22Rv1 (cell line): ENCODE measurements at regions not wholly inside any gene's neighbourhood (a gene's known extent, or its start where the extent isn't known, plus 50 kb on each side); places are given as distances from the start of the nearest gene placed in this dataset.
"Not testable (repeated sequence)": the region's sequence is repeated elsewhere in the genome, so short reads cannot be mapped to it uniquely, and the experiment has no call there.

Source experiments
- H3K27ac ChIP-seq: fragments of 450-650 bp; 2 replicates; pipeline ENCODE4 v1.5.1; 2017
- ZFX ChIP-seq: fragments of 450-650 bp; IDR thresholded peaks from 2 replicates; pipeline ENCODE4 v1.6.1; 2017; ENCODE audit warnings: antibody characterized with exemption, borderline replicate concordance
- TF ChIP-seq, protein P1 (sequence below): fragments of 450-650 bp; IDR thresholded peaks from 2 replicates; pipeline ENCODE4 v1.5.1; 2017; ENCODE audit warnings: mild to moderate bottlenecking

DNA sequence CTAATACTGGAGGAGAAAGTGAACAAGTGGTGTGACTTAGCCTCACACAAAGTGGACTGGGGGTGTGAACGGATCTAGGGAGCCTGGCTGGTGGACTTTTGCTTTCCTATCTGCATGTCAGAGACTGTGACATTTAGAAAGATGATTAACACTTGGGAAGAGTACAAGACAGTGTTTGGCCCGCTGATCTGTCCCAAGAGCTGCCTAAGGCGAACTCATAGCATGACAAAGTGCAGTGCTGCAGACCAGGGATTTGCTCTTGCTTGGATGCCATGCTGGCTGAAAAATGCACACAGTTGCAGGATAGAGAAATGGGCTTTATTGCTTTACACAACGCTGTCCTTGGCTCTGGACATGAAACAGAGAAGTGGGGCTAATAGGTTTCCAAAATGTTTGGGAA lies 386.0 kb upstream of the MAN1A1 start:
- no peak overlapping the region for H3K27ac ChIP-seq
- TF ChIP-seq, protein P1, sequence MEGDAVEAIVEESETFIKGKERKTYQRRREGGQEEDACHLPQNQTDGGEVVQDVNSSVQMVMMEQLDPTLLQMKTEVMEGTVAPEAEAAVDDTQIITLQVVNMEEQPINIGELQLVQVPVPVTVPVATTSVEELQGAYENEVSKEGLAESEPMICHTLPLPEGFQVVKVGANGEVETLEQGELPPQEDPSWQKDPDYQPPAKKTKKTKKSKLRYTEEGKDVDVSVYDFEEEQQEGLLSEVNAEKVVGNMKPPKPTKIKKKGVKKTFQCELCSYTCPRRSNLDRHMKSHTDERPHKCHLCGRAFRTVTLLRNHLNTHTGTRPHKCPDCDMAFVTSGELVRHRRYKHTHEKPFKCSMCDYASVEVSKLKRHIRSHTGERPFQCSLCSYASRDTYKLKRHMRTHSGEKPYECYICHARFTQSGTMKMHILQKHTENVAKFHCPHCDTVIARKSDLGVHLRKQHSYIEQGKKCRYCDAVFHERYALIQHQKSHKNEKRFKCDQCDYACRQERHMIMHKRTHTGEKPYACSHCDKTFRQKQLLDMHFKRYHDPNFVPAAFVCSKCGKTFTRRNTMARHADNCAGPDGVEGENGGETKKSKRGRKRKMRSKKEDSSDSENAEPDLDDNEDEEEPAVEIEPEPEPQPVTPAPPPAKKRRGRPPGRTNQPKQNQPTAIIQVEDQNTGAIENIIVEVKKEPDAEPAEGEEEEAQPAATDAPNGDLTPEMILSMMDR, result no peak
- no peak for TF ChIP-seq ZFX

DNA sequence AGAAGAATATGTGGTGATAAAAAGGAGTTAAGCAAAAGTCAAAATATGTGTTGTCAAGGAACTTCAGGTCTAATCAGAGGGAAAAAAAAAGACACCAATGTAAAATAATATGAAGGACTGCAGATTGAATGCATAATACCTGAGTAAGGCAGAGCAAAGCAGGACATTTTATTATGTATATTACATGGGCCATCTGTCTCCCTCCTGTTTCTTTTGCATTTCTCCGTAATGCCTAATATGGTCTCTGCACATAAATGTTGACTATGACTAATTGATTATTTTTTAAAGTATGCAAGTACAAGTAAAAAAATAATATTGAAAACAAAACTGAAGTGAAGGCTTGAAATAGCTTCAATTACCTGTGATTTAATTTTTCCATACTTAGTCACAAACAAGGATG lies 384.7 kb upstream of the MAN1A1 start:
- H3K27ac ChIP-seq, result no peak overlapping the region
- TF ChIP-seq ZFX, result no peak
- TF ChIP-seq, protein P1, result no peak

DNA sequence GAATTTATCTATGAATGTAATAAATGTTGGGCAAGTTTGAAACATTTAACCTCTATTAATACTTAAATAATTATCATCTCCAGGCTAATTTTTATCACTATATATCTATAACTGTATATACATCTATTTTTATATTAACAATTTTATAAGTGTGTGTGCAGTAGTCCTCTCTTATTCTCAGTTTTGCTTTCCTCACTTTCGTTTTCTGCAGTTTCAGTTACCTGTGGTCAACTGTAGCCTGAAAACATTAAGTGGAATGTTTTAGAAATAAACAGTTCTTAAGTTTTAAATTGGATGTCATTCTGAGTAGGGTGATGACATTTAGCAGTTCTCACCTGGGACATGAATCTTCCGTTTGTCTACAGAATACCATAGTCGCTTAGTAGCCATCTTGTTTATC lies 379.4 kb upstream of the MAN1A1 start:
- H3K27ac ChIP-seq, result no peak overlapping the region
- TF ChIP-seq ZFX, result no peak
- TF ChIP-seq, protein P1, result no peak

- H3K27ac ChIP-seq, result no peak overlapping the region
- TF ChIP-seq, protein P1, result no peak
- TF ChIP-seq ZFX, result no peak
Observed at GRCh38 chr6:119728220-119728750, 378.7 kb upstream of the MAN1A1 start.

DNA sequence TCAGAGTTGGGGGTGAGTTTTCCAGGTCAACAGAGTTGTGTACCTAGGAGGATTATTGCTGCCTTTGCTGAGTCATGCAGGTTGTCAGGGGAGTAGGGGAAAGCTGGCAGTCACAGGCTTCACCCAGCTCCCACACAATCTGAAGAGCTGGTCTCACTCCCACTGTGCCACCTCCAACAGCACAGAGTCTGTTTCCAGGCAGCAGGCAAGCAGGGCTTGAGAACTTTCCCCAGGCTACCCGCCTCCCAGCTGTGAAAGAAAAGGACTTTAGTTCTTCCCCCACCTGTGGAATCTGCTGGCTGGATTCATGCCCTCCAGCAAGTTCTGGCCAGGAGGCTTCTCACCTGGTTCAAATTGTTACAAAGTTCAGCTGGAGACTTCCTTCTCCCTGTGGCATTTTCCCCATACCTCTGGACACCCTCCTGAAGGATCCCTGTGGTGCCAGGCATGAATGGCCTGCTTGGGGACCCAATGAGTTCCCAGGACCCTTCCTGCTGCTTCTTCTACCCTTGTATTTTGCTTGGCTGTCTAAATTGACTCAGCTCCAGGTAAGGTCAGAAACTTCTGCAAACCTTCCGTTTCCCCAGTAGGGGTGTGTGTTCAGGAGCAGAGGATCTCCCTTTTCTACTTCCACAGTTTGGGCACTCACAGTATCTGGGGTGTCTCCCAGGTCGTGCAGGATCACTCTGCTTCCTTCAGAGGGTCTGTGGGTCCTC lies 378.1 kb upstream of the MAN1A1 start:
- no peak for TF ChIP-seq ZFX
- TF ChIP-seq, protein P1, result no peak
- no peak overlapping the region for H3K27ac ChIP-seq

DNA sequence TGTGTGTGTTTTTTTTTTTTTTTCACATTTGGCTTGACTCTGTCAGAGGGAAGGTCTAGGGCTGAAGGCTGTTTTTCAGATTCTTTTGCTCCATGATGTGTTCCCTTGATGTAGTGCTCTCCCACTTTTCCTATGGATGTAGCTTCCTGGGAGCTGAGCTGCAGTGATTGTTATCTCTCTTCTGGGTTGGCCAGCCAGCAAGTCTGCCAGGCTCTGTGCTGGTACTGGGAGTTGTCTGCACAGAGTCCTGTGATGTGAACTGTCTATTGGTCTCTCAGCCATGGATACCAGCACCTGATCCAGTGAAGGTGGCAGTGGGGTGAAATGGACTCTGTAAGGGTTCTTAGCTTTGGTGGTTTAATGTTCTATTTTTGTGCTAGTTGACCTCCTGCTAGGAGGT lies 377.4 kb upstream of the MAN1A1 start:
- H3K27ac ChIP-seq, result not testable (repeated sequence)

- TF ChIP-seq ZFX, result no peak
- TF ChIP-seq, protein P1, result no peak
- H3K27ac ChIP-seq, result no peak overlapping the region
Observed at GRCh38 chr6:119726086-119726485, 376.5 kb upstream of the MAN1A1 start.

GRCh38 chr6:119720160-119720559 lies 370.6 kb upstream of the MAN1A1 start:
- TF ChIP-seq ZFX, result no peak
- TF ChIP-seq, protein P1, result peak; percentile 12; the same call in 1 of the 2 replicates
- no peak overlapping the region for H3K27ac ChIP-seq
